K562 (cell line): ENCODE measurements at regions not wholly inside any gene's neighbourhood (a gene's known extent, or its start where the extent isn't known, plus 50 kb on each side); places are given as distances from the start of the nearest gene placed in this dataset.
"Not testable (repeated sequence)": the region's sequence is repeated elsewhere in the genome, so short reads cannot be mapped to it uniquely, and the experiment has no call there.

ENCODE experiments used
- ATAC-seq: fragments of 200-7000 bp; cut with Tn5 transposase; 3 replicates; pipeline ENCODE4 v1.9.1; 2020; ENCODE audit warnings: moderate library complexity
- BruUV-seq: library from RNA; stranded (reverse); fragments of 400-500 nt; replicated peaks from 2 replicates; lab custom pipeline; 2021; lab: Mats Ljungman, UMichigan
- CTCF ChIA-PET: fragments of 300-600 bp; formaldehyde crosslinking; extraction: SDS; loops from one replicate; lab custom pipeline; 2021; ENCODE audit warnings: low intra/inter-chr PET ratio; lab: Yijun Ruan, JAX
- POLR2A ChIA-PET: fragments of 300-600, 350-650 bp; sonication (Branson Sonifier 250); formaldehyde crosslinking; extraction: SDS; loops from one replicate; lab custom pipeline; 2021; ENCODE audit warnings: antibody characterized with exemption, inconsistent platforms; lab: Yijun Ruan, JAX
- DNase-seq, 4 experiments: peaks; one replicate each; pipeline versions ENCODE4 v3.0.0 to v3.0.0-alpha.2; 2011 to 2018; ENCODE audit warnings: low spot score in 3 of 4, mixed read lengths in 3 of 4; ENCODE audit errors: extremely low read depth in 1 of 4
- FAIRE-seq: peaks from 2 replicates; lab custom pipeline; 2011; peaks lifted over from hg19 to GRCh38; lab: Jason Lieb, UNC
- H2AFZ ChIP-seq: 2 replicates; pipeline ENCODE4 v1.6.0; 2011; ENCODE audit warnings: low read depth, low read length, control low read depth, inconsistent platforms
- H3K27ac ChIP-seq: fragments of 200-600 bp; 3 replicates; pipeline ENCODE4 v1.8.0; 2011; ENCODE audit warnings: low read depth, mild to moderate bottlenecking, control low read depth, inconsistent platforms, low read length, moderate library complexity, mixed read lengths; ENCODE audit errors: extremely low read depth
- H3K27me3 ChIP-seq, 2 experiments: fragments of 300-600 bp in 1 of 2; 2 replicates in 1 of 2; 3 replicates in 1 of 2; pipeline versions ENCODE4 v1.6.0 to v1.8.0; 2011; ENCODE audit warnings: inconsistent platforms in 2 of 2, low read length in 2 of 2, mild to moderate bottlenecking in 1 of 2, mixed read lengths in 1 of 2, moderate library complexity in 1 of 2; ENCODE audit not compliant: control insufficient read depth in 2 of 2, insufficient read depth in 2 of 2
- H3K36me3 ChIP-seq: fragments of 300-600 bp; 3 replicates; pipeline ENCODE4 v1.8.0; 2011; ENCODE audit warnings: mild to moderate bottlenecking, low read length, inconsistent platforms; ENCODE audit not compliant: control insufficient read depth, insufficient read depth
- H3K4me1 ChIP-seq, 2 experiments: fragments of 200-600 bp in 1 of 2; replicated peaks in 1 of 2; 2 replicates in 1 of 2; 3 replicates in 1 of 2; pipeline versions ENCODE4 v1.5.1 to v1.8.0; 2011; ENCODE audit warnings: inconsistent platforms in 2 of 2, low read length in 2 of 2, mild to moderate bottlenecking in 1 of 2, mixed read lengths in 1 of 2, moderate library complexity in 1 of 2; ENCODE audit not compliant: control insufficient read depth in 2 of 2, insufficient read depth in 2 of 2
- H3K4me2 ChIP-seq: 2 replicates; pipeline ENCODE4 v1.6.1; 2011; ENCODE audit warnings: low read length, control low read depth, inconsistent platforms, mixed read lengths; ENCODE audit not compliant: insufficient read depth
- H3K4me3 ChIP-seq: fragments of 200-600 bp; sonication (generic), shearing (Covaris generic); 2 replicates; pipeline ENCODE4 v1.5.1; 2016; ENCODE audit warnings: control low read depth, inconsistent platforms
- H3K79me2 ChIP-seq: fragments of 200-600 bp; 3 replicates; pipeline ENCODE4 v1.8.0; 2011; ENCODE audit warnings: low read length, inconsistent platforms; ENCODE audit not compliant: control insufficient read depth, insufficient read depth
- H3K9ac ChIP-seq, 2 experiments: 2 replicates each; pipeline versions ENCODE4 v1.6.0 to v1.6.1; 2011; ENCODE audit warnings: low read depth in 2 of 2, low read length in 2 of 2, control low read depth in 1 of 2, inconsistent platforms in 1 of 2, mild to moderate bottlenecking in 1 of 2, mixed read lengths in 1 of 2; ENCODE audit not compliant: insufficient read depth in 1 of 2
- H3K9me1 ChIP-seq: one replicate; pipeline ENCODE4 v1.6.0; 2011; ENCODE audit warnings: inconsistent platforms, mild to moderate bottlenecking, low read length, moderate library complexity; ENCODE audit not compliant: control insufficient read depth, insufficient read depth
- H3K9me3 ChIP-seq: replicated peaks from 2 replicates; pipeline ENCODE4 v1.5.1; 2011; ENCODE audit warnings: low read depth, low read length, inconsistent platforms; ENCODE audit not compliant: control insufficient read depth, insufficient read depth
- H4K20me1 ChIP-seq: replicated peaks from 2 replicates; pipeline ENCODE4 v1.6.1; 2011; ENCODE audit warnings: low read length, inconsistent platforms, mixed read lengths; ENCODE audit not compliant: control insufficient read depth, insufficient read depth
- WGBS: fragments of 100-300 bp; shearing (Covaris generic); methylation state at CpG from one replicate; pipeline ENCODE4 v1.1.6; 2016; ENCODE audit warnings: low coverage, mixed read lengths; ENCODE audit not compliant: insufficient coverage; ENCODE audit errors: missing lambda C conversion rate; 5-methylcytosine and 5-hydroxymethylcytosine counted together
- in situ Hi-C: fragments of 300-500 bp; cut with MboI; formaldehyde crosslinking; loops from 4 replicates; pipeline ENCODE4 v1.15.0; 2018; ENCODE audit warnings: inconsistent platforms, mixed read lengths
- intact Hi-C: fragments of 100-400 bp; cut with micrococcal nuclease; formaldehyde crosslinking; loops from 2 replicates; pipeline ENCODE4 v1.14.2; 2022

DNA sequence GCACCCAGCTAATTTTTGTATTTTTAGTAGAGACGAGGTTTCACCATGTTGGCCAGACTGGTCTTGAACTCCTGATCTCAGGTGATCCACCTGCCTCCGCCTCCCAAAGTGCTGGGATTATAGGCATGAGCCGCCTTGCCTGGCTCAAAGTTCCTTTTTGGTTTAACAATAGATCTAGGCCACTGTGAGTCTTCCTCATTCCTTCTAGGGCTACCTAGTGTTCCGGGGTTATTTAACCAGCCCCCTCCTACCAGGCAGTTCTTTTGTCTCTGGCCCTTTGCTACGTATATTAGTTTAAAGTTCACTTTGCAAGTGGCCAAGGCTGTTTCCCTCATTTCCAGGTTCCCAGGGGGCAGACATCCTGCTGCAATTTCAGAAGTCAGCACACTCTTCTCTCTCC, 75.6 kb downstream of the SPDYE17 start:
- not testable (repeated sequence) for FAIRE-seq, DNase-seq, ATAC-seq

DNA sequence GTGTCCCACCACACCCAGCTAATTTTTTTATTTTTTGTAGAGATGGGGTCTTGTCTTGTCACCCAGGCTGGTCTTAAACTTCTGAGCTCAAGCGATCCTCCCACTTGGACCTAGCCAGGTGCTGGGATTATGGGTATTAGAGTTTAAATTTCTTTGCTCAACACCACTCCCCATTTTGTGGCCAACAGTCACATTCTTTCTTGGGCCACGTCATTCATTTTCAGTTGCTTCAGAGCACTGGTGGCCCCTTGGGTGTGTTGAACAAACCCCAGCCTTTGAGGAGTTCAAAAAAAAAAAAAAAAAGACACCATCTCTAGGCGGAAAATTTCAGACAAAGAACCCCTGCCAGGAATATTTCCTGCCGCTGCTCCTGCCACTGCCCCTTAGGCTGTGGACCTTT, 77.0 kb downstream of the SPDYE17 start:
- H4K20me1 ChIP-seq, H2AFZ ChIP-seq, DNase-seq, POLR2A ChIA-PET, CTCF ChIA-PET, H3K4me1 ChIP-seq, H3K9ac ChIP-seq, H3K4me2 ChIP-seq, H3K27me3 ChIP-seq, FAIRE-seq, BruUV-seq, intact Hi-C loops, H3K79me2 ChIP-seq, H3K36me3 ChIP-seq, H3K9me3 ChIP-seq, in situ Hi-C loops, H3K9me1 ChIP-seq, H3K4me3 ChIP-seq, H3K27ac ChIP-seq: not testable (repeated sequence)
- peak; percentile 10; the same call in 2 of the 3 replicates for ATAC-seq
- 17% methylated on average over 1 of the region's 4 CpGs for WGBS

More for the DNA sequence above, 75.6 kb downstream of the SPDYE17 start:
- H3K4me3 ChIP-seq, H2AFZ ChIP-seq, H3K27me3 ChIP-seq, H3K9me1 ChIP-seq, H3K9me3 ChIP-seq, H3K27ac ChIP-seq, POLR2A ChIA-PET, H3K4me2 ChIP-seq, H3K4me1 ChIP-seq, H3K79me2 ChIP-seq, BruUV-seq, H3K9ac ChIP-seq, CTCF ChIA-PET, in situ Hi-C loops, H4K20me1 ChIP-seq, intact Hi-C loops, H3K36me3 ChIP-seq: not testable (repeated sequence)
- no CpG with 5 or more reads among the region's 5 CpGs for WGBS

DNA sequence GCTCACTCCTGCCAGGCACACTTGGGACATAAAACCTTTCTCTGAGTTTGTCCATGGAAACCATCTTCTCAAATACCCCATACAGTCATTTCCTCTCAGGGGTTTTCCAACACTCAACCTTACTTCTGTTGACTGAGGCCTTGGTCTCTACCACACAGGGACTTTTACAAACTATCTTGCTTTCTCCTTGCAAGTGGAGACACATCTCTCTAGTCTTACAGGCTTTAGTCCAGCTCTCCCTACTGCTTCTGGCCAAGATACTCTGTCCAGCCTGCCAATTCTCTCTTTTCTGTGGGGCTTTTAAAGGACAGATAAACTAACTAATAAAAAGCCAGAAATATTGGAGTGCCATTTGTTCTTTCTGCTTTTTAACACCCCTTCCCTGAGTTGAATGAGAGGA, 87.6 kb downstream of the SPDYE17 start:
- H3K9me3 ChIP-seq, CTCF ChIA-PET, ATAC-seq, POLR2A ChIA-PET, H3K9me1 ChIP-seq, H3K9ac ChIP-seq, in situ Hi-C loops, H4K20me1 ChIP-seq, H3K27me3 ChIP-seq, H3K36me3 ChIP-seq, H3K4me3 ChIP-seq, BruUV-seq, H2AFZ ChIP-seq, DNase-seq, H3K4me1 ChIP-seq, H3K79me2 ChIP-seq, H3K27ac ChIP-seq, H3K4me2 ChIP-seq, FAIRE-seq, intact Hi-C loops: not testable (repeated sequence)
